ENCODE measurements at regions not wholly inside any gene's neighbourhood (a gene's known extent, or its start where the extent isn't known, plus 50 kb on each side); places are given as distances from the start of the nearest gene placed in this dataset.

- intact Hi-C loops (cut with DNase I): no loop called here
- Histone ChIP-seq H3K36me3 (no peaks in the 10 kb centered on the region), H3K27me3 (no peaks in the 10 kb centered on the region), H3K4me1 (no peaks in the 10 kb centered on the region), H3K4me3 (no peak overlapping the region), H3K9me3 (no peaks in the 10 kb centered on the region), H3K27ac (no peak overlapping the region)
- no peak for TF ChIP-seq CTCF (IDR thresholded peaks at IDR 0.05)
- DNase-seq (ENCODE audit: low spot score in 2 of 2): no peak
These were observed 116.3 kb upstream of the CREB1 start for GRCh38 chr2:207413376-207413907.

GRCh38 chr2:207416111-207416510 is 113.7 kb upstream of the CREB1 start:
- no peaks in the 10 kb centered on the region for H3K4me1 ChIP-seq
- no peaks in the 10 kb centered on the region for H3K36me3 ChIP-seq
- DNase-seq (ENCODE audit: low spot score in 2 of 2): no peak
- no peak overlapping the region for H3K27ac ChIP-seq
- no peaks in the 10 kb centered on the region for H3K9me3 ChIP-seq
- H3K27me3 ChIP-seq: no peaks in the 10 kb centered on the region
- H3K4me3 ChIP-seq: no peak overlapping the region
- TF ChIP-seq CTCF (IDR thresholded peaks at IDR 0.05): no peak
- intact Hi-C loops (cut with DNase I): no loop called here

- Histone ChIP-seq H3K27me3 (no peaks in the 10 kb centered on the region), H3K4me3 (no peak overlapping the region)
- intact Hi-C loops (cut with DNase I): no loop called here
These were observed 112.9 kb upstream of the CREB1 start for GRCh38 chr2:207416900-207417299.

GRCh38 chr2:207417301-207417718 is 112.5 kb upstream of the CREB1 start:
- Histone ChIP-seq H3K4me3 (no peak overlapping the region), H3K36me3 (no peaks in the 10 kb centered on the region), H3K27ac (no peak overlapping the region), H3K27me3 (no peaks in the 10 kb centered on the region), H3K4me1 (no peaks in the 10 kb centered on the region), H3K9me3 (no peaks in the 10 kb centered on the region)
- DNase-seq (ENCODE audit: low spot score in 2 of 2): no peak
- intact Hi-C loops (cut with DNase I): no loop called here
- no peak for TF ChIP-seq CTCF (IDR thresholded peaks at IDR 0.05)

More at GRCh38 chr2:207416900-207417299, 112.9 kb upstream of the CREB1 start:
- no peaks in the 10 kb centered on the region for H3K36me3 ChIP-seq
- no peaks in the 10 kb centered on the region for H3K4me1 ChIP-seq
- no peaks in the 10 kb centered on the region for H3K9me3 ChIP-seq
- H3K27ac ChIP-seq: no peak overlapping the region
- DNase-seq (ENCODE audit: low spot score in 2 of 2): no peak
- no peak for TF ChIP-seq CTCF (IDR thresholded peaks at IDR 0.05)

GRCh38 chr2:207418419-207418818 is 111.3 kb upstream of the CREB1 start:
- no peaks in the 10 kb centered on the region for H3K9me3 ChIP-seq
- no peak overlapping the region for H3K4me3 ChIP-seq
- DNase-seq (ENCODE audit: low spot score in 2 of 2): no peak
- TF ChIP-seq CTCF (IDR thresholded peaks at IDR 0.05): no peak
- intact Hi-C loops (cut with DNase I): no loop called here
- H3K36me3 ChIP-seq: no peaks in the 10 kb centered on the region
- no peaks in the 10 kb centered on the region for H3K27me3 ChIP-seq
- H3K4me1 ChIP-seq: no peaks in the 10 kb centered on the region
- H3K27ac ChIP-seq: no peak overlapping the region

DNA sequence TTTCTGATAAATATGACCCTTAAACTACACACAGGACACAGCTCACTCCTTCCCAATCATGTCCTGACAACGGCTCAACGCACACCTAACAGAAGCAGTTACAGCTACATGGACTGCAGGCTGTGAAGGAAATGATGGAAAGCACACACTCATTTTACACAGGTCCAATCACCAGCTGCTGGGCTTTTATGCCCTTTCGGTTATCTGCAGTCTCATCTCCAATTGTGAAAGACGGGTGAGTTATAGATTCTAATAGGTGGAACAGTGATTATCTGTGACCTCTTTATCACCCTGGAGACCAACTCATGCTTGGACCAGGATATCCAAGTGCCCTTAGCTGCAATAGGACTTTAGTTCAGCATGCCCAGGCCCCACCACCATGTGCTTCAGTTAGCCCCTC is 110.4 kb upstream of the CREB1 start:
- intact Hi-C loops (cut with DNase I): no loop called here
- H3K9me3 ChIP-seq: no peaks in the 10 kb centered on the region
- H3K27ac ChIP-seq: no peak overlapping the region
- H3K27me3 ChIP-seq: no peaks in the 10 kb centered on the region
- DNase-seq (ENCODE audit: low spot score in 2 of 2): no peak
- H3K4me3 ChIP-seq: no peak overlapping the region
- TF ChIP-seq CTCF (IDR thresholded peaks at IDR 0.05): no peak
- no peaks in the 10 kb centered on the region for H3K36me3 ChIP-seq
- H3K4me1 ChIP-seq: no peaks in the 10 kb centered on the region

Data from ascending aorta (tissue), 2 donors.